ENCODE measurements at regions not wholly inside any gene's neighbourhood (a gene's known extent, or its start where the extent isn't known, plus 50 kb on each side); places are given as distances from the start of the nearest gene placed in this dataset.

DNA sequence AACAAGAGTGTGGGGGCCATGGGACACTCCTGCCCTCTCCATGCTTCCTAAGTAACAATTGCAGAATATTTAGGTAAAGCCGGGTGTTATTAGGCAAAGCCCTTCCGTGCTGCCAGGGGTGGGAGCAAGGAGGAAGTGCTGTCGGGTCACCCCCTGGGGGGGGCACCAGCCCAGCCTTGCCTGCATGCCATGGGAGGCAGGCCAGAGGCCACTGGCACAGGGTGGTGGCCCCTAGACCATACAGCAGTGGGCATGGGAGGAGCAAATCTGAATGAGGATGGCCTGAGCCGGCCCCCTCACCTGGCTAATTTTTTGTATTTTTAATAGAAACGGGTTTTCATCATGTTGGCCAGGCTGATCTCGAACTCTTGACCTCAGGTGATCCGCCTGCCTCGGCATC is 355.7 kb upstream of the CDH8 start:
- TF ChIP-seq CTCF (IDR thresholded peaks at IDR 0.05) (no peak), POLR2A (IDR thresholded peaks at IDR 0.05) (no peak)
- DNase-seq: no peak
- Histone ChIP-seq H3K9me3 (no peaks in the 10 kb centered on the region), H3K27me3 (no peaks in the 10 kb centered on the region), H3K4me3 (replicated peaks in 1 of 3) (no peak overlapping the region), H3K36me3 (no peaks in the 10 kb centered on the region), H3K4me1 (no peaks in the 10 kb centered on the region), H3K27ac (no peak overlapping the region)
- intact Hi-C loops (cut with DNase I): no loop called here
- 90 to 91% methylated on average over 6 to 8 of the region's 8 CpGs for WGBS, 2 donors

DNA sequence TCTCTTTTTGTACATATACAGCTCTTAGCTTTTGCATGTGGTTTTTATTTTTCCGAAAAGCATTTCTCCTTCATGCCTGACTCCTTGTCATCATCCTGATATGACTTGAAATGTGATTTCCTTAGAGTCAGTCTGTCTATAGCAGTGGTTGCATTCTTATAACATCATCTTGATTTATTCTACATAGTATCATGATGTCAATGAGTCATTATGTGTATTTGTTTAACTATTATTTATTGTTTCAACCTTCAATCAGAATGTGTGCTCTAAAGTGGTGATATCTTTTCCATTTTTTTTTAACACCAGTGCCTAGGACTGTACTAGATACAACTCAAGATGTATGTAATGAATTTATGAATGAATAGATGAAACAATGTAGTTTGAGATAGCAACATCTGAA is 354.9 kb upstream of the CDH8 start:
- no peaks in the 10 kb centered on the region for H3K36me3 ChIP-seq
- DNase-seq: no peak
- no peaks in the 10 kb centered on the region for H3K4me1 ChIP-seq
- no peaks in the 10 kb centered on the region for H3K9me3 ChIP-seq
- no peak for TF ChIP-seq POLR2A (IDR thresholded peaks at IDR 0.05)
- no peak for TF ChIP-seq CTCF (IDR thresholded peaks at IDR 0.05)
- WGBS, 2 donors: 91 to 93% methylated on average over 1 of the region's 1 CpG
- no peaks in the 10 kb centered on the region for H3K27me3 ChIP-seq
- H3K27ac ChIP-seq: no peak overlapping the region
- no peak overlapping the region for H3K4me3 ChIP-seq (replicated peaks in 1 of 3)
- intact Hi-C loops (cut with DNase I): no loop called here

DNA sequence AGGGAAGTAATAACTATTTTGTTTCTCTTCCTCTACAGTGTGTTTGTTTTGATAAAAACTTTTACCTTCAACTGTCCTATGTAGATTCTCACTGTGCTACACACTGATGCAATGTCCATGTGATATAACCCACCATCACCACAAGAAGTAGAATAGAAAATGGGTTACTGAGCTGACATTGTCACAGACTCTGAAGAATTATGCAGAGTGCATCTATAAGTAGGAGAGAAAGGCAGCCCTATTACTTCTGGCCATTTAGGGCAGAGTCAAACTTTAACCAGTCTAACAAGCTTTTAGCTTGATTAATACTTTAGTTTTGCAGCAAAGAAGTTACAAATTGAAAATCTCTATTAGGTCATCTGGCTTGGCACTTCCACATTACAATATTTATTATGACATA is 354.0 kb upstream of the CDH8 start:
- no peaks in the 10 kb centered on the region for H3K27me3 ChIP-seq
- H3K27ac ChIP-seq: no peak overlapping the region
- no peak overlapping the region for H3K4me3 ChIP-seq (replicated peaks in 1 of 3)
- no peaks in the 10 kb centered on the region for H3K9me3 ChIP-seq
- no peak for TF ChIP-seq POLR2A (IDR thresholded peaks at IDR 0.05)
- TF ChIP-seq CTCF (IDR thresholded peaks at IDR 0.05): no peak
- no peaks in the 10 kb centered on the region for H3K4me1 ChIP-seq
- DNase-seq: no peak
- intact Hi-C loops (cut with DNase I): no loop called here
- no peaks in the 10 kb centered on the region for H3K36me3 ChIP-seq

GRCh38 chr16:62386411-62386810 is 350.2 kb upstream of the CDH8 start:
- H3K9me3 ChIP-seq: no peaks in the 10 kb centered on the region
- no peaks in the 10 kb centered on the region for H3K4me1 ChIP-seq
- no peak overlapping the region for H3K27ac ChIP-seq
- H3K36me3 ChIP-seq: no peaks in the 10 kb centered on the region
- H3K4me3 ChIP-seq (replicated peaks in 1 of 3): no peak overlapping the region
- H3K27me3 ChIP-seq: no peaks in the 10 kb centered on the region
- no peak for DNase-seq
- WGBS, 2 donors: 83 to 88% methylated on average over 5 of the region's 5 CpGs
- no peak for TF ChIP-seq POLR2A (IDR thresholded peaks at IDR 0.05)
- no peak for TF ChIP-seq CTCF (IDR thresholded peaks at IDR 0.05)
- intact Hi-C loops (cut with DNase I): no loop called here

DNA sequence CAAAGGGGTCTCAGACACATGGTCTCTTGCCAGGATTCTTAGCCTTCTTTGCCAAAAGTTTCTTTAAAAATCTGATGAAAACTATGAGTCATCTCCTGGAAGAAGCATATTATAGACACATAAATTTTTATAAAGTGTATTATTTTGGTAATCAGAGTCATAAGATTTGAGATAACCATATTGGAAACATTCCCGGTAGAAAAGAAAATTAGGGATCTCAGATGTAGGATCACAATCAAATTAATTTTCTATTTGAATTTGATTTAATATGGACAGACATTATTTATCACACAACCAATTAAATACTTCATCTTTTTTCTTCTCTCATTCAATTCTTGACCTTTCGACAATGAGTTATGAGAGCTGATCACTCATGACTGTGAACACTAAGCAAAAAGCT is 347.7 kb upstream of the CDH8 start:
- TF ChIP-seq CTCF (IDR thresholded peaks at IDR 0.05) (no peak), POLR2A (IDR thresholded peaks at IDR 0.05) (no peak)
- Histone ChIP-seq H3K27ac (no peak overlapping the region), H3K27me3 (no peaks in the 10 kb centered on the region), H3K4me1 (no peaks in the 10 kb centered on the region), H3K9me3 (no peaks in the 10 kb centered on the region), H3K4me3 (replicated peaks in 1 of 3) (no peak overlapping the region), H3K36me3 (no peaks in the 10 kb centered on the region)
- DNase-seq: no peak
- intact Hi-C loops (cut with DNase I): no loop called here
- WGBS, 2 donors: 87 to 90% methylated on average over 2 of the region's 2 CpGs

Measured in thyroid gland (tissue), 4 donors.